ENCODE measurements at regions not wholly inside any gene's neighbourhood (a gene's known extent, or its start where the extent isn't known, plus 50 kb on each side); places are given as distances from the start of the nearest gene placed in this dataset.

GRCh38 chr9:108479989-108480652 lies 375.7 kb downstream of the ACTL7B start:
- DNase-seq: no peak

DNA sequence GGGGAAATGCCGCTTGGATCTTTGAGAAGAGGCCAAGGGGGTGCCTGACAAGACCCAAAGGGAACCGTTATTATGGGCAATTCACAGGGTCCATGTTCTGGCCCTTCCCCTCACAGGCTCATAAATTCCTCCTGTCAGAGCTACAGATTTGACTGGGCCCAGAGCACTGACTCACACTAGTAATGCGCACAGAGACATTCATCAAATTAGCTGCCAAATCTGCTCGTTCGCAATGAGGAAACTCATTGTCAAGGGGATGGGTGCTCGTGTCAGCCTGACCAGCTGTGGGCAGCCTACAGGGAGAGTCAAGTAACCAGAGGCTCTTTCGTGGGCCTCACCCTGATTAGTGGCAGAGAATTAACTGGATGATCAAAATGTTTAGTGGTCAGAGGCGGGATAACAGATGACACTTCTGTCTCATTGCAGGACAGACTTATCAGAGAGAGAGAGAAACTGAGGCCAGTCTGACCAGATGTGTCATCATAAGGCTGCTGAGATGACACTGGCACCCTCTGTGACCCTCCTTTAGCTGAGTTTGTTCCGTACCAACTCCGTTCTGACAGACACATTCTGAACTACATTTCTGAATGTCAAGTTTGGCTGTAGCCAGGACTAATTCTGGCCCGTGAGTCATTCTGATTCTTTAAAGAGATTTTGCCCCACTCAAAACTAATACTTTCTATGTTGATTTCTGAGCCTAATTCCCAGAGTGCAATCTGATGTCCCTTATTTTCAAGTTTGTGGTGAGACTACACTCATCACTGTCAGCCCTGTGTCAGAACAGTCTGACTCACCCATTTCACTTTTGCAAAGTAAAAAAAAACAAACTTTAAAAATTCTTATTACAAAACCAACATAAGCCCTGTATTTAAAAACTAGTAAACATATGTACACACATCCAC lies 377.1 kb downstream of the ACTL7B start:
- DNase-seq: no peak

GRCh38 chr9:108477529-108478006 lies 378.2 kb downstream of the ACTL7B start:
- DNase-seq: no peak

- DNase-seq: no peak
Observed at GRCh38 chr9:108476574-108476973, 379.2 kb downstream of the ACTL7B start.

DNA sequence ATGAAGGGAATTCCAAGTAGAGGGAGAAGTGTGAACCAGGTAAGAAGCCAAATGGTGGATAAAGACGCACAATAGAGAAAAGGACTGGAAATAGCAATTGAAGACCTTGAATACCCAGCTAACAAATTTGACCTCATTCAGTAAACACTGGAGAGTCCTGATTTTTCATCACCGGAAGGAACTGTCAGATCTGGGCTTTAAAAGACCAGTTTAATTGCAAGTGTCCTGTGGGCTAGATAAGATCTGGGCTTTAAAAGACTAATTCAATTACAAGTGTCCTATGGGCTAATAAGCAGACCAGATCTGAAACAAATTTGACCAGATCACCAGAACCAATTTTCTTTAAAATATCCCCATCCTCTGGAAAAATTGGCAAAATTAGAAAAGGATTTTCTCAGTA lies 380.0 kb downstream of the ACTL7B start:
- no peak for DNase-seq

DNA sequence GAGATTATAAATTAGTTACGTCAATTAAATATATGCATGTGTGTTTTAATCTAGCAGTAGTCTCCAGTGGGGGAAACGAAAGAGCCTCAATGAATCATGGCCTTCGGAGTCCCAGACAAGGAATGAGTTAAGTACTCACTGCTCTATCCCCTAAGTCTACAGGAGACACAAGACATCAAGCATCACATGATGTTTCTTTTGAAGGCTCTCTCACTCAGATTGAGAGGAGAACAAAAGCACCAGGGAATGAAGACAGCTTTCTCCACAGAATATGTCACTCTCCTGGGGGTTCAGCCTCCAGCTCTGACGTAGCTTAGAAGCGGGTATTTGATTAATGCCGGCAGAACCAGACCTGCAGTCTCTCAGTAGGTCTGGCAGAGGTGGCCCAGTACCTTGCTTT lies 381.4 kb downstream of the ACTL7B start:
- DNase-seq: no peak

GRCh38 chr9:108473209-108474112 lies 382.3 kb downstream of the ACTL7B start:
- DNase-seq: no peak

GRCh38 chr9:108469654-108470053 lies 386.1 kb downstream of the ACTL7B start:
- DNase-seq: peak; percentile 2

DNA sequence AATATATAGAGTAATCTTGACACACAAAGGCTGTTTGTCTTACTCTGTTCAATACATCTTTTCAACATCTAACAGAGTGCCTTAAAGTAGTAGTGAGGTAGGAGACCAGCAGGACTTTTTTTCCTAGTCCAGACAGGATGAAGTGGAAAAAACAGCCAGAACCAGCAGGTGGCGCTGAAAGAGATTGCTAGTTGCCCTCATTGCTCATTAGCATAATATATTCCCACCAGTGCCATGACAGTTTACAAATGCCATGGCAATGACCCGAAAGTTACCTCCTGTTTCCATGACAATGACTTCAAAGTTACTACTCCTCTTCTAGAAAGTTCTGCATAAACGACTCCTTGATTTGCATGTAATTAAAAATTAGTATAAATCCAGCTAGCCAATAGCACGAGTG lies 387.4 kb downstream of the ACTL7B start:
- no peak for DNase-seq

DNA sequence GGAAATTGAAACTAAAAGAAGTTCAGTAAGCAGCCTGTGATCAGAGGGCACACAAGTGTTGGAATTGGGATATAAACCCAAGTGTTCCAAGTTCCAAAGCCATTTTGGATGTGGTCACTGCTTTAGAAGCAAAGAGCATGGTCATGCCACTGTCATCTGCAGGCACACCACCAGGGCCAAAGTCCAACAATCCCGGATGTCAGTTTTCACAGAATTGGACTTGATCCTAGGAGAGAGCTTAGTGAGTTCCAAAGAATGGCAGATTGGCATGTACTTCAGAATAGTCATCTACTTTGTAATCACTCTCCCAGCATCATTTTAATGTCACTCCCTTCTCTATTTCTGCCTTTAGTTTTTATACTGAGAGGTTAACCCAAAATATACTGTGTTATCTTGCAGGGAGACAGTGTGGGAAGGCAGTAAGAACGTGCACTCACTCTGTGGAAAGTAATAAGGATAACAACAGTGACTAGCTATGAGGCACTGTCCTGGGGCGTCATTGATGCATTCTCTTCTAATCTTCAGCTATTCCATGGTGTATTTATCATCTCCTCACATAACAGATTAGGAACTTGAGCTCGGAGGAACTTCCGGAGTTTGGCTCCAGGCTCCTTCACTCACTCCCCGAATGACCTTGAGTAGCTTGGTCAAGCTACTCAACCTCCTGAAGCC lies 388.0 kb downstream of the ACTL7B start:
- DNase-seq: no peak

DNA sequence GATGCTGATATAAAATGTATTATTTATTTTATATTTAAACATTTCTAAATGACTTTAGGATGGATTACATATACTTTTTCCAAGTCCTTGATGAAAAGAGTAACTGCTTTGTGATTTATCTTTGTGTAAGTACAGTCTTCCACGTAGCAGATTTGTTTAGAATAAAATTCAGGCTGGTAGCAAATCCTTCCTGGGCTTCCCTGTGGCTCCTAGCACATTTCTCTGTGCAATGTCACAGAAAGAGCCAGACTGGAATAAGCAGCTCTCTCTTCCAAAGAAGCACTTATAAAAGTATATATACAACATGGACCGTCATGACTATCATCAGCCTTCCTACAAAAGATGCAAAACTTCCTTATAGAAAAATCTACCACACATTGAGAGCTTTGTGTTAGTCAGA lies 388.6 kb downstream of the ACTL7B start:
- DNase-seq: no peak

DNA sequence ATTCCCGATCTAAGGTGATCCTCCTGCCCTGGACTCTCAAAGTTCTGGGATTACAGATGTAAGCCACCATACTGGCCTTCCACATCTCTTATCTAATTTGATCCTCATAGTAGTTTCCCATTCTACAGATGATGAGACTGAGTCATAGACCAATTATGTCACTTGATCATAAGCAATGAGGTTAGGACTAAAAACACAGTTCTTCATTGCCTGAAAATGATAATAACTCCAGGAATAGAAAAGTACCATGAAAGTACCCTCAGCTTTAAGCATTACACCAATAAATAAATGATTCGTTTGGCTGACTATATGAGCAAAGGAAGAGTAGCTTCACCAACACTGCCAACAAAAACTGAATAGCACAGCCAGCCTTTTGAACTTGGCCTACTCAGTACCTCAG lies 389.5 kb downstream of the ACTL7B start:
- DNase-seq: no peak

GRCh38 chr9:108463932-108464606 lies 391.7 kb downstream of the ACTL7B start:
- no peak for DNase-seq

- no peak for DNase-seq
Observed at GRCh38 chr9:108456903-108457302, 398.9 kb downstream of the ACTL7B start.

- DNase-seq: no peak
Observed at GRCh38 chr9:108445431-108446071, 410.2 kb downstream of the ACTL7B start.

- DNase-seq: no peak
Observed at GRCh38 chr9:108444400-108445358, 411.1 kb downstream of the ACTL7B start.

DNA sequence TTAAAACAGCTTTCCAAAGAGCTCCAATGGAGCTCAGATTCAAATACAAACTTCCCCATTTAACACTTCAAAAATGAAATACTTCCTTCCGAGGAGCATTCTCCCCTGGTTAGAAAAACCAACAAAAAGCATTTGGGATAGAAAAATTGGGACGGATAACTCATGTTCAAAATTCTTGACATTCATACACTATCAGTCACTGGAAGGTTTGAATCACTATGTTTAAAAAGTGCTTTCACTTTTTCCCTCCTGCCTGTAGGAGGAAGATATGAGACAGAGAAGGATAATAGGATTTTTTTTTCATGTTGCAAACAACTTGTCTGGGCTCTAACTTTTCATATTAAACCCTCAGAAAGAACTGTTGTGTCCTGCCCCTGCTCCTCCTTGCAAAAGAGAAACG lies 412.0 kb downstream of the ACTL7B start:
- DNase-seq: no peak

DNA sequence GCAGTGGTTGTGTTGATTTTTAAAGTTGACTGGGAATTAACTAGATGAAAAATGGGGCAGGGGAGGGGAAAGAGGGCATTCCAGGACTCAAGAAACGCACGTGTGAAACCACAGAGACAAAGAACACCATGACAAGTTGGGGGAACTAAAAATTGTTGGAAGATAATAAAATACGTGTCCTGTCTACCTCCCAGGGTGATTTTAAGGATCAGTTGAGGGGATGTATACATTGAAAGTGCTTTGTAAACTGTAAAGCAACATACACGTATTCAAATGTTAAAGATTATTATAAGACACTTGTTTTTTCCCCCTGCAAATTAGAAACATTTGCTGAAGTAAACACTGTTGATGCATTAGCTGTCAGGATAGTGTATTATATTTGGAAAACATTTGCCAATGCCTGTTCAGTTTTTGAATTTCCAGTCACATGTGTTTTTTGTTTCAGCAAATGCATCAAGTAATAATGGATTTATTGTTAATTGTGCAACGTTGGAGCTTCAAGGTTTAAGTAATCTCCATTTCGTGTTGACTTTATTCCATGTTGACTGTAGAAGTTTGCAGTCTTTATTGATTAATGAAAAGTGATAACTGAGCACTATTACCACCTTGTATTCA lies 412.7 kb downstream of the ACTL7B start:
- DNase-seq: no peak

DNA sequence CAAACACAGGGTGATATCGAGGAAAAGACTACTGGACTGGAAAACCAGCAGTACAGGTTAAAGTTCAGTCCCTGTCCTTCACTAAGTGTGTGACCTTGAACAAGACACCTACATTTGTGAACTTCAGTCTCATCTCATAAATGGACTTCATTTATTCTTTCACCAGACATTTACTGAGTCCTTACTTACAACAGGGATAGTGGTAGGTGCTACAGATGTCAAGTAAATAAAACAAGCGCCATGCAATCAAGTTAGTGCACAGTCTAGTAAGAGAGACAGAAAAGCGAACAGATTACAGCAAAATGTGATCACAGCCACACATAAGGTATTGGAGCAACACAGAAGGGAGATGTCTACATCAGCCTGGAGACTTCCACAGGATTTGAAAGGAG lies 413.2 kb downstream of the ACTL7B start:
- DNase-seq: no peak

- DNase-seq: no peak
Observed at GRCh38 chr9:108441726-108442125, 414.1 kb downstream of the ACTL7B start.
